Activated CD4-positive, alpha-beta T cell treated with anti-CD3 and anti-CD28 coated beads, Interleukin-2, Interleukin-6, amounts not matched to agents 100 ng/mL and 50 ng/mL, durations not matched to agents 16 hours and 8 hours (primary cell): ENCODE measurements at regions not wholly inside any gene's neighbourhood (a gene's known extent, or its start where the extent isn't known, plus 50 kb on each side); places are given as distances from the start of the nearest gene placed in this dataset.
"Not testable (repeated sequence)": the region's sequence is repeated elsewhere in the genome, so short reads cannot be mapped to it uniquely, and the experiment has no call there.

Source experiments
- DNase-seq: peaks from one replicate; pipeline ENCODE4 v3.0.0-alpha.2; 2020

DNA sequence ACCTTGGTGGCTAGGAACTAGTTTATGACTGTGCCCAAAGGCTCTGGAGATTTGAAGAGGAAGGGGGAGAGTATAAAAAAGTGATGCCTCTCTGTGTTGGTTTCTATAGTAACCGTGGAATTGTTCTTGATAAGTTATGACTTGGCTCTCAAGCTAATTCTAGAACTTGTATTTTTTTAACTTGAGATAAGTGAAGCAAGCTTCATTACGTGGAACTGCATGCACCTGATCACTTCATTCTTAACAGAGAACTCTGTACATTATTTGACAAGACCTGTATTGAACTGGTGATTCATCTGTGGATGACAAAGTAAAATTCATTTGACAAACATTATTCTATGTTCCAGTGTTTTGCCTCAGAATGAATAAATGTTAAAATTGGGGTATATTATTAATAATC lies 1452.2 kb downstream of the REEP3 start:
- DNase-seq: no peak

DNA sequence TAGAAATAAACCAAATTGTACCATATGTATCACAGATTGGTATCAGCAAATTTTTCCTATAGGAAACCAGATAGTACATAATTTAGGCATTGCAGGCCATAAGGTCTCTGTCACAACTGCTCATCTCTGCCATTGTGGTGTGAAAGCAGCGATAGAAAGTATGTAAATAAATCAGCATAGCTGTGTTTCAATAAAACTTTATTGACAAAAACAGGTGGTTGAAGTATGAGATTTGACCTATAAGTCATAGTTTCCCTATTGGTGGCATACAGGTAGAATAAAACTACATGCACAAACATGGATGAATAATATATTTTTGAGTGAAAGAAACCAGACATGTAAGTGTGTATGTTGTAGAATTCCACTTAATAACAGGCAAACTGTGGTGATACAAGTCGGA lies 1454.9 kb downstream of the REEP3 start:
- no peak for DNase-seq

DNA sequence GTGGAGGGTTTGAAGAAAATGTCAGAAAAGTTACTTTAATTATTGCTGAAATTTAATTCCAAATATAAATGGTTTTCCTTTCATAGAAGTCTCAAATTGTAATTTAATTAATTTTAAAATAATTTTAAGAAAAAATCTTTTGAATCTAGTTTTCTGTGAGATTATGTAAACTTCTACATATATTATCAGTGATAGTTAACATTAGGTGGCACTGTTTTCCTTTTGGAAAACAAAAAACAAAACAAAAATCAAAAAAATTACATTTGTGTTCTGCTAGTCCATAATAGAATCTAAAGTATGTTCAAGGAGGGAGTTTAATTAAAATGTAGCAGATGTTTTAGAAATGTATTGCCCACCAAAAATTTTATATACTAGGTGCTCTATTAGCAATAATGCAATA lies 1456.7 kb downstream of the REEP3 start:
- DNase-seq: no peak

DNA sequence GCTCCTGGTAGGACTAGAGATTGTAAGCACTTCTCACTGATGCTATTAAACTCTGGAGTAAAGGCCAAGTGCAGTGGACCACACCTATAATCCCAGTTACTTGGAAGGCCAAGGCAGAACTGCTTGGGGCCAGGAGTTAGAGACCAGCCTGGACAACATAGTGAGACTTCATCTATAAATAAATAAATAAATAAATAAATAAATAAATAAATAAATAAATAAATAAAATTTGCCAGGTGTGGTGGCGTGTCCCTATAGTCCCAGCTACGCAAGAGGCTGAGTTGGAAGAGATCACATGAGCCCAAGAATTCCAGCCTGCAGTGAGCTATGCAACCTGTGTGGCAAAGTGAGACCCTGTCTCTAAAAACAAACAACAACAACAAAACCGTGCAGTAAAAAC lies 1475.7 kb downstream of the REEP3 start:
- no peak for DNase-seq

DNA sequence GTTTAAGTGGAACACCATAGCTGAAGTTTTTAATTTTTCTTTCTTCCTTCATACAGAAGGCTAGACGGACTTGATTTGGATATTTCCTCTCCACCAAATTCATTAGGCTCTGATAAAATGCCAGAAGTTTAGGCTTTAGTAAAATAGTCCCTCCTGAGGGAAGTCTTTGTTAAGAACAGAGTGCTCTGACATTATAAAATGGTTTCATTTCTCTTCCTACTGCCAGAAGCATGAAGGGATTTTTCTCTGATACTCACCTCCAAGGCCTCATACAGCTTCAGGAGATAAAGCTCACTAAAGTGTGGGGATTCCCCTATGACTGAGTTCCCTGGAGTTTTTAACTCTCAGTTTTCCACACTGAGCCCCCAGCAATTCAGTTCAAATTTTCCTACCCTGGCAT lies 1489.6 kb downstream of the REEP3 start:
- DNase-seq: no peak

DNA sequence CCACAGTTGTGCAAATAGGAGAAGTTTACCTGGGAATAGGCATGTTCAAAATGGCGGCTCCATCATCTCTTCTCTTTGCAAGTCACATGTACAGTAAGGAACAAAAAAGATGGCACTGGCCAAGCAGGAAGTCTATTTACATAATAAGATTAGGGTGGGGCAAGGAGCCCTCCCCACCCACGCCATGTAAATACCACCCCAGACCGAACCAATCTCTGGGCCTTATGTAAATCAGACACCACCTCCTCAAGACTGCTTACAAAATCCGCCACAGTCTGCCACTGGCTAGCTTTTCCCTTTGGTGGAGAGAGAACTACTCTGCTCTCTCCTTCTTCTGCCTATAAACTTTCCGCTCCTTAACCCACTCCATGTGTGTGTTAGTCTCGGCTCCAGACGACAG lies 1496.3 kb downstream of the REEP3 start:
- DNase-seq: no peak

DNA sequence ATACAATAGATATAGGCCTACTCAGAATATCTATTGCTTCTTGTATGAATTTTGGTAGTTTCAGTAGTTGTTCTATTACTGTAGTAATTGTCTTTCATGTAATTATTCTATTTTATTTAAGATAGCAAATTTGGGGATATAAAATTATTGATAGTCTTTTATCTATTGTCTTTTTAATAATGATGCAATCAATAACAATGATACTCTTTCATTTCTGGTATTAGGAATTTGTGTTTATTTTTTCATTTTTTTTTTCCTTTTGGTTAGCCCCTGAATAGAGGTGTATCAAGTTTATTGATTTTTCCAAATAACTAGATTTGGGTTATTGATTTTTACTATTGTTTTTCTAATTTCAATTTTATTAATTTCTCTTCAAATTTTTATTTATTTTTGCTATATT lies 1503.7 kb downstream of the REEP3 start:
- no peak for DNase-seq

DNA sequence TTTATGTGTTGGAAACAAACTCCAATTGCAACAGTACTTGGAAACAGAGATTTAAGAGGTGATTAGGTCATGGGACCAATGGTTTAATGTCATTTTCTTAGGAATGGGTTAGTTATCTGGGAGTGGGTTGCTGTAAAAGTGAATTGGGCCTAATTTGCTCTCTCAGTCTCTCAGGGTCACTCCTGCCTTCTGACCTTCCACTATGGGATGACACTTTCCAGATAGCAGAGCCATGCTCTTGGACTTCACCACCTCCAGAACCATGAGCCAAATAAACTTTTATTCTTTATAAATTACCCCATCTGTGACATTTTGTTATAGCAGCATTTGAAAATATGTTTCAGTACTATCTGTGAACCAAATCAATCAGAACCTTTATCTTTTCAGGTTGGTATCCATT lies 1509.1 kb downstream of the REEP3 start:
- DNase-seq: no peak

DNA sequence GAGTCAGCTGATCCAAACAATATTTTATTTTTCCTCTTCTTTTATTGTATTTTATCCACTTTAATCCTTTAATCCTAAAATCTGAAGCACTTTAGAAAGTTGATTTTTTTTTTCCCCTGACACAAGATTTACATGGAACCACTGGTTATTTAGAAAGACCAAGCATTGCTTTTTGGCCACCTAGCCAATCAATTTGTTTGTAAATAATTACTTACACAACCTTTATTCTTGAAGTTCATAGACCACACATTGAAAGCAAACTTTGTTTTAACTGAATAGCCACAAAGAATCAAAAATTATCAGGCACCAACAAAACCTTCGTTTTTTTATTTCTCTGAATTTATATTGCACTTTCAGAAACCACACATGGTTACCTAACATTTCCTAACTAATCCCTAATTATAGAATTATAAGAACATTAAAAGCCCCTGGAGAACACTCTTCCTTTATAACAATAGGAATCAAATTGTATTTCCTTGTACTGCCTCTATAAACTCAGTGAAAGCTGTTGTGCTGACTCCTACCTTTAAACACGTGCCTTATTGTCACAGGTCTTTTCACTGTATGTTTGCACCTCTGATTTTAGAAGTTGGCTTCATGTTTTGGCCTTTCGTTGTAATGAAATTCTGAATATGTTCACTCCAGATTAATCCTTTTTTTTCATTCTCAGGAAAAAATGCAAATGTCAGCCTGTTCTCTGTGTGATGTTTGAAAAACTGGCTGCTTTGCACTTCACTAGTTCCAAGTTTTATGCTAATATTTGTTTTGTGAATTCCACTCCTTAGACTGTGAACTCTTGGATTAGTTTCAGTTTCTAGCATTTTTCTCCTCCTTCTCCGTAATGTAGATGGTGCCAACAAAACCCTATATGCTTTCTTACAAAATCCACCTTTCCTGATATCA lies 1511.9 kb downstream of the REEP3 start:
- no peak for DNase-seq

DNA sequence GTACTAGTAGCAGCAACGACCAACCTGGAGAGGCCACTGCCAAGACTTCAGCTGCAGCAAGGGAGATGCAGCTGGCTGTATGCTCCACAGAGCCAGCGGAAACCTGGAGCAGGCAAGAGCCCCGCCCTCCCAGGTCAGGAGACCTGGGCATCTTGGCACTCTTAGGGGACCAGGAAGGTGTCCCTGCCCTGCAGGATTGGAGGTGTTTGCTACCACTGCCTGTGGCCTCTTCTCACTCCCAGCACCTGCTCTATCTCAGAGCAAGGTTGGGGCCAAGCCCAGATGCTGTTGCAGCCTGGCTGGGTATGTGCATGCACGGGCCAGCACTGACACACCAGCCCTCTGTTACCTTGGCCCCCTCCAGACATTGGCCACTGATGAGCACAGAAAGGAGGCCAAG lies 1512.8 kb downstream of the REEP3 start:
- no peak for DNase-seq

DNA sequence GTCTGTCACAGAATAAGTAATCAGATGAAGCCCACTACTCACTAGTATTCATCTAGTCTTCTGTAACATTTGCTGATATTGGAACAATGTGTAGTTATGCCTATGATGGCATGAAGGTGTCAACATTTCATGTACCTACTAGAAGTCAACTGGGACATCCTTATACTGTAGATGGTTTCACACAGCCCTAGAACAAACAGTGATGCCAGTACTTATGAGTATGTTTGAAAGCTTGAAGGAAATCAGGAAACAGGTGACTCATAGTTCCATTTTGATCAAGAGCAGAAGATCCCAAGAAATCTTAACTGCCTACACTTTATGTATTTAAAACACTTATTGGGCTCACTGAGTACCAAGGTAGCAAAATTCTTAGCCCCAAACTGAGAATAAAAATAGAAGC lies 1519.6 kb downstream of the REEP3 start:
- no peak for DNase-seq

DNA sequence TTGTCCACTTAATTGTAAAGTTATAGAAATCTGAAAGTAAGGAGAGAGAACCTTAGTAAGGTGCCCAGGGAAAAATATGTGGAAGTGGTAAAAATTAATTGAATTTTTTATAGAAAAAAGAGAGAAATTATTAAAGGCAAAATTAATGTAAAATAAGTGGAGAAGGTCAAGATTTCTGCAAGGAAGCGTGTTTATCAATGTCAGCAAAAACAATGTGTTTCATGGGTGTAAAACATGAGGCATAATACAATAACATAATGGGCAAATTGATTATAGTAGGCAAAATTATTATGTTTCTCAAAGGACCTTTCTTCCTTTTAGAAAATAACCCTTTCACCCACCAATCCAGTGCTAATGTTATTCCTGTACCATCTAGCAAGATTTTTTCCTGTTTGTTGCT lies 1520.1 kb downstream of the REEP3 start:
- DNase-seq: no peak

DNA sequence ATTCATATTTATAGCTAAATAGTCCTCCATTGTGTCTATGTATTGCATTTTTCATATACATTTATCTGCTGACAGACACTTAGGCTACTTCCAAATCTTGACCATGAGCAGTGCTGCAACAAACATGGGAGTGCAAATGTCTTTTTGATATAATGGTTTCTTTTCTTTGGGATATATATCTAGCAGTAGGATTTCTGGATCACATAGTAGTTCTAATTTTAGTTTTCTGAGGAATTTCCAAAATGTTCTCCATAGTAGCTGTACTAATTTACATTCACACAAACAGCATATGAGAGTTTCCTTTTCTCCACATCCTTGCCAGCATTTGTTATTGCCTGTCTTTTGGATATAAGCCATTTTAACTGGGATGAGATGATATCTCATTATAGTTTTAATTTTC lies 1521.3 kb downstream of the REEP3 start:
- DNase-seq: no peak

DNA sequence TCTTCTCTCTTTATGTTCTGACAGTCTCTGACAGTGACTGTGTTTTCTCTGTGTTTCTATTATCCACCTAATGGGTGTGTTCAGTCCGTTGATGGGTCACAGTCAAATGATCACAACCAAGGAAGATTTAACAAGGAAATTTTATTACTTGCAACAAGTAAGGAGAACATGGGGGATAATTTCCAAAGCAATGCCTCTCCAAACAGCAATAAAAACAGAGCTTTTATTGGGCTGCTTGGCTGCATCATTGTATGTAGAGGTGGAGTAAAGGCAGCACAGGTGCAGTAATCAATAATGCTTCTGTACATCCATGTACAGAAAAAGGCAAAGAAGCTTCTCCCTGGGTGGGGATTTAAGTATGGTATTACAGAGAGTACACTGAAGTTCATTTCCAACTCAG lies 1525.6 kb downstream of the REEP3 start:
- no peak for DNase-seq

DNA sequence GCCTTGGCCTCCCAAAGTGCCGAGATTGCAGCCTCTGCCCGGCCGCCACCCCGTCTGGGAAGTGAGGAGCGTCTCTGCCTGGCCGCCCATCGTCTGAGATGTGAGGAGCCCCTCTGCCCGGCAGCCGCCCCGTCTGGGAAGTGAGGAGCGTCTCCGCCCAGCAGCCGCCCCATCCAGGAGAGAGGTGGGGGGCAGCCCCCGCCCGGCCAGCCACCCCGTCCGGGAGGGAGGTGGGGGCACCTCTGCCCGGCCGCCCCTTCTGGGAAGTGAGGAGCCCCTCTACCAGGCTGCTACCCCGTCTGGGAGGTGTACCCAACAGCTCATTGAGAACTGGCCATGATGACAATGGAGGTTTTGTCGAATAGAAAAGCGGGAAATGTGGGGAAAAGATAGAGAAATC lies 1530.9 kb downstream of the REEP3 start:
- not testable (repeated sequence) for DNase-seq

DNA sequence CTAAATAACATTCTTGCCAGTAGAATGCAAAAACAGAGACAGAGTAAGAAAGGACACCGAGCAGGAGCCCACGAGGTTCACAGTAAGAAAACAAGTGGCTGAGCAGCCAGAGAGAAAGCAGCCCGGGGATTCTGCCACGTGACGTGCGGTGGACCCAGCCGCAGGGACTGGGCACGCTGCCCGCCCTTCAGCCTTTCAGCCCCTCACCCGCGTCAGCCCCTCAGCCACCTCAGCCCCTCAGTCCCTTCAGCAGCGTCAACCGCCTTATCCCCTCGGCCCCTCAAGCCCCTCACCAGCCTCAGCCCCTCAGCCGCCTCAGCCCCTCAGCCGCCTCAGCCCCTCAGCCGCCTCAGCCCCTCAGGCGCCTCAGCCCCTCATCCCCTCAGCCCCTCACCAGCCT lies 1532.2 kb downstream of the REEP3 start:
- not testable (repeated sequence) for DNase-seq

DNA sequence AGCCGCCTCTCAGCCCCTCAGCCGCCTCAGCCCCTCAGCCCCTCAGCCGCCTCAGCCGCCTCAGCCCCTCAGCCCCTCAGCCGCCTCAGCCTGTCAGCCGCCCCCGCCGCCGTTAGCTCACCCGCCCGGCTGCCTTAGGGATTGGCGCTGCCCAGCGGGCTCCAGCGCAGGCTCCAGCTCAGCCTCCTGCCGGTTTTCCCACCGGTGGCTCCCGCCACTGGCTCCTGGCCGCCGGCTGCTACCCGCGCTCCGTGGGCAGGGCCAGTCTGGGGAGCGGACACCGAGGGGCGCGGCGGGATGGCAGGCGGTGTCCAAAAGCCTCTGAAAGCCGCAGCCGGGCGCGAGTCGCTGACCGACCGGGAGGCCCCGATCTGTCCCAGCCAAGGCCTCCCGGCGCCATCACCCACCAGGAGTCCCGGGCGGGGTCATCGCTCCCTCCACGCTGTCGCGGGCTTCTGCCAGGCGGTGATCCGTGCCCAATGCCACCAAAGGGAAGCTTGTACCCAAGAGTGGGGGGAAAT lies 1532.7 kb downstream of the REEP3 start:
- not testable (repeated sequence) for DNase-seq

DNA sequence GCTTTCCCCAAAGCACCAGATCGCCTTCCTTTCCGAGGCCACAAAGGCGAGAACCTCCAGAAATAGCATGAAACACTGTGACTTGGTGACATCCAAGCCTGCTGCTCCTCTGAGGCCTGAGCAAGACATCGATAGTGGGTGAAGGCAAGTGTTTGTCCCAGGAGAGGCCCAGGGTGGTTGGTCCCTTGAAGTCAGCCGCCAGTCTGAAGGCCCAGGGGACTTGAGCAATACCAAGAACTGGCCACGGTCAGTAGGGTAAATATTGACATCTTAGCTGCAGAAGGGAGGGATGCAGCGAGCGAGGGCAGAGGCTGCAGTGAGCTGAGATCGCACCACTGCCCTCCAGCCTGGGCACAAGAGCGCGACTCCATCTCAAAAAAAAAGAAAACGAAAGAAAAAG lies 1533.5 kb downstream of the REEP3 start:
- not testable (repeated sequence) for DNase-seq

DNA sequence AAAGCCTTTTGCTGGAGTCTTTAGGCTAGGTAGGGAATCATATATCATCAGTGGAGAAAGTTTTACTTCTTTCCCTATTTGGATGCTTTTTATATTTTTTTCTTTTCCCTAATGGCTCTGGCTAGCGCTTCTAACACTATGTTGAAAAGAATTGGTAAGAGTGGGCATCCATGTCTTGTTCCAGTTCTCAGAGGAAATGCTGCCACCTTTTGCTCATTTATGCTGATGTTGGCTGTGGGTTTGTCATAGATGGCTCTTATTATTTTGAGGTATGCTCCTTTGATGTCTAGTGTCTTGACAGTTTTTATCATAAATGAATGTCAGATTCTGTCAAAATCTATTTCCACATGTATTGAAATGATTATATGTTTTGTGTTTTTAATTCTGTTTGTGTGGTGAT lies 1544.1 kb downstream of the REEP3 start:
- DNase-seq: no peak

DNA sequence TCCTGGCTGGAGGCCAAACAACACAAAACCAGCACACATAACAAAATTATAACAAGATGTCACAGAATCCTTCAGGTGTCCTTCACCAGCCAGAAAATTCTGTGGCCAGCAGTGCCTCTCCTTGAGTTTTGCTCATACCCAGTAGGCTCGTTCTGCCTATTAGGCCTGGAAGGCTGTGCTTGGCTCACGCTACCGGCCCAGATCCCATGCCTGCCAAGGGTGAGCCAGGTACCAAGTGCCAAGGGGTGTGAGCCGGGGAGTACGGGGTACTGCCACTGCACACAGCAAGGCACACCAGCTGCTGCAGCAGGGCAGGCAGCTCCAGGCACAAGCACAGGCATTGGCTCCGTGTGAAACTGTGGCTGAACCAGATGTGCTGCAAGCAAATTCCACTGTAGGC lies 1562.0 kb downstream of the REEP3 start:
- DNase-seq: no peak

DNA sequence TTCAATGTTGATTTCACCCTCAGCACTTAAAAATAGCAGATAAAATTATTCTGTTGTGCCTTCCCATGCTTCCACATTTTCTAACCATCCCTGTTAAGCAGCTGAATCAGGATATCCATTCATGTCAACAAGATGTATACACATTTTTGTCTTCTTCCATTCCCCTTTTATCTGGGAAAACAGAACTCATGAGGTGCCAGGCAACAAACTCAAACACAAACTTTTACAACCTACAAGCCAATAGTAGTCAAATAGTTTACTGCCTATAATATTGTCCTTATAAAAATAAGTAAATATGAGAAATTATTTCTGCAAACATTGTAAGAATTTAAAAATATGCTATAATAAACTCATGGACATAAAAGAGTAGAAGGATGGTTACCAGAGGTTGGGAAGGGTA lies 1569.8 kb downstream of the REEP3 start:
- DNase-seq: no peak

DNA sequence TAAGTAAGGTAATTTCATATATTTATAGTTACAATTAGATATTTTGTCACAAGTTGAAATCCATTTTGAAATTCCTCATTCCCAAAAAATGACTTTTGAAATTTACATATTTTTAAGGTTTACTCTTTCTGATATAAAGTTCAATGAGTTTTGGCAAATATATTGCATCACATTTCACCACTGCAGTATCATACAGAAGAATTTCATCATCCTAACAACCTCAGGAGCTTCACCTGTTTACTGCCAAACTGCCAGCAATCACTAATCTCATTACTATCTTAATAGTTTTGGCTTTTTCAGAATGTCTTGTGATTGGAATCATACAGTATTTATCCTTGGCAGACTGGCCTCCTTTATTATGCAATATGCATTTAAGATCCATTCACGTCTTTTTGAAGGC lies 1578.9 kb downstream of the REEP3 start:
- no peak for DNase-seq

DNA sequence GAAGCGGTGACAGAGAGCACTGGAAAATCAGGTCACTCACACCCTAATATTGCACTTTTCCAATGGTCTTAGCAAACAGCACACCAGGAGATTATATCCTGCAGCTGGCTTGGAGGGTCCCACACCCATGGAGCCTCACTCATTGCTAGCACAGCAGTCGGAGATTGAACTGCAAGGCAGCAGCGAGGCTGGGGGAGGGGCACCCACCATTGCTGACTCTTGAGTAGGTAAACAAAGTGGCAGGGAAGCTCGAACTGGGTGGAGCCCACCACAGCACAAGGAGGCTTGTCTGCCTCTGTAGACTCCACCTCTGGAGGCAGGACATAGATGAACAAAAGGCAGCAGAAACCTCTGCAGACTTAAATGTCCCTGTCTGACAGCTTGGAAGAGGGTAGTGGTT lies 1579.7 kb downstream of the REEP3 start:
- not testable (repeated sequence) for DNase-seq

DNA sequence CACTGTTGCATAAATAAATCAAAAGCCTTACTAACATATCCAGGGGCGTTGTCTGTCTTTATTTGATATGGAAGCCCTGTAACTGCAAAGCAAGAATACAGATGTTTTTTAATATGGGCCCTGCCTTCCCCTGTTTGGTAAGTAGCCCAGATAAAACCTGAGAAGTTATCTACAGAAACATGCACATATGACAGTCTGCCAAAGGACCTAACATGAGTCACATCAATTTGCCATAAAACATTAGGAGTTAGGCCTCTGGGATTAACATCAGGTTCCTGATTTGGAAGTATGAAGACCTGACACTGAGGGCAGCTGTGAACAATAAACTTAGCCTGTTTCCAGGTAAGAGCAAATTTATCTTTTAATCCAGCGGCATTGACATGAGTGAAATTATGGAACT lies 1588.8 kb downstream of the REEP3 start:
- DNase-seq: no peak

DNA sequence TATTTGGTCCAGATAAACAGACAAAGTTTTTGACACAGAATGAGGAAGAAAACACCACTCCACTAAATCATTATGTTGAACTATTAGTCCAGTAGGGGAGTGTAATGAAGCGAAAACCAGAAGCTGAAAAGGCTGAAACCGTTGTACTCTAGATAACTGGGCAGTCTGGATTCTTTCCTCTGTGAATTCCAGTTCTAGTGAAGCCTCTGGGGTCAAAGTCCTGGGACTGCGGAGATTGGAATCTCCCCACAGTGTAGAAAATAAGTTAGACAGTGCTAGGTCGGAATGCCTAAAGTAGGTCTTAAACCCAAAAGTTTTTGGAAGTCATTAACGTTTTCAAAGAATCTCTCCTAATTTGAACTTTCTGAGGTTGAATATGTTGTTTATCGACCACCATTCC lies 1589.9 kb downstream of the REEP3 start:
- DNase-seq: not testable (repeated sequence)
